Retina (tissue), 1 donor: ENCODE measurements at regions not wholly inside any gene's neighbourhood (a gene's known extent, or its start where the extent isn't known, plus 50 kb on each side); places are given as distances from the start of the nearest gene placed in this dataset.
"Not testable (repeated sequence)": the region's sequence is repeated elsewhere in the genome, so short reads cannot be mapped to it uniquely, and the experiment has no call there.

Experiments
- DNase-seq: peaks from one replicate; pipeline ENCODE4 v3.0.0-alpha.2; 2016

- DNase-seq = not testable (repeated sequence)
Measured at GRCh38 chr1:78203410-78203982, 157.7 kb downstream of the GIPC2 start.

- no peak for DNase-seq
Measured at GRCh38 chr1:78210175-78210574, 164.4 kb downstream of the GIPC2 start.

GRCh38 chr1:78211483-78212092 is 165.8 kb downstream of the GIPC2 start:
- no peak for DNase-seq

- no peak for DNase-seq
Measured at GRCh38 chr1:78214334-78214733, 168.6 kb downstream of the GIPC2 start.

- DNase-seq = no peak
Measured at GRCh38 chr1:78222225-78222959, 176.6 kb downstream of the GIPC2 start.

- DNase-seq = no peak
Measured at GRCh38 chr1:78222960-78223358, 177.2 kb downstream of the GIPC2 start.

- no peak for DNase-seq
Measured at GRCh38 chr1:78223417-78224215, 177.8 kb downstream of the GIPC2 start.

- no peak for DNase-seq
Measured at GRCh38 chr1:78224246-78224785, 178.6 kb downstream of the GIPC2 start.

GRCh38 chr1:78224861-78225552 is 179.2 kb downstream of the GIPC2 start:
- DNase-seq = no peak

GRCh38 chr1:78226784-78227183 is 181.0 kb downstream of the GIPC2 start:
- DNase-seq = no peak

- no peak for DNase-seq
Measured at GRCh38 chr1:78227705-78228635, 182.2 kb downstream of the GIPC2 start.

- DNase-seq = no peak
Measured at GRCh38 chr1:78229344-78229743, 183.6 kb downstream of the GIPC2 start.

- no peak for DNase-seq
Measured at GRCh38 chr1:78231477-78231876, 185.7 kb downstream of the GIPC2 start.

GRCh38 chr1:78231894-78232293 is 186.1 kb downstream of the GIPC2 start:
- DNase-seq = no peak

GRCh38 chr1:78232630-78233029 is 186.9 kb downstream of the GIPC2 start:
- no peak for DNase-seq

- DNase-seq = no peak
Measured at GRCh38 chr1:78234496-78234895, 188.7 kb downstream of the GIPC2 start.

- no peak for DNase-seq
Measured at GRCh38 chr1:78236716-78237115, 190.9 kb downstream of the GIPC2 start.

GRCh38 chr1:78237364-78237916 is 191.7 kb downstream of the GIPC2 start:
- DNase-seq = no peak

GRCh38 chr1:78240191-78240590 is 194.4 kb downstream of the GIPC2 start:
- DNase-seq = no peak

GRCh38 chr1:78240755-78241154 is 195.0 kb downstream of the GIPC2 start:
- DNase-seq = no peak

- no peak for DNase-seq
Measured at GRCh38 chr1:78247079-78247478, 201.3 kb downstream of the GIPC2 start.
